ENCODE measurements at regions not wholly inside any gene's neighbourhood (a gene's known extent, or its start where the extent isn't known, plus 50 kb on each side); places are given as distances from the start of the nearest gene placed in this dataset.

DNA sequence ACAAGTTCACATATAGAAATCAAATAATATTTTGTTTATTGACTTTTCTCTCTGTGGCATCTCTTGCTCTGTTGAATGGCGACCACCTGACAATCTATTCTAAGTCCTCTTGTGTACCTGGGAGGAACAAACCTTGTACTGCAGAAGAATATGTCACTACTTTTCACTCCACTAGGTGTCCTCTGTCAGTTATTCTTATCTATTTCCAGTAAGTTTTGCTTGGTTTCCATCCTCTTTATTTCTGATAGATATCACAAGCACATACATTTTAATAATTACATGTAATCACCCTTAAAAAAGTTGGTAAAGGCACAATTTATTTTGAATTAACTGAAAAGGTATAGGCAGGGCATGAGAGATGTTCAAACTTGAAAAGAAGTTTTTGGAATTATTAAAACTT lies 238.4 kb downstream of the SNCA start:
- DNase-seq, result no peak

DNA sequence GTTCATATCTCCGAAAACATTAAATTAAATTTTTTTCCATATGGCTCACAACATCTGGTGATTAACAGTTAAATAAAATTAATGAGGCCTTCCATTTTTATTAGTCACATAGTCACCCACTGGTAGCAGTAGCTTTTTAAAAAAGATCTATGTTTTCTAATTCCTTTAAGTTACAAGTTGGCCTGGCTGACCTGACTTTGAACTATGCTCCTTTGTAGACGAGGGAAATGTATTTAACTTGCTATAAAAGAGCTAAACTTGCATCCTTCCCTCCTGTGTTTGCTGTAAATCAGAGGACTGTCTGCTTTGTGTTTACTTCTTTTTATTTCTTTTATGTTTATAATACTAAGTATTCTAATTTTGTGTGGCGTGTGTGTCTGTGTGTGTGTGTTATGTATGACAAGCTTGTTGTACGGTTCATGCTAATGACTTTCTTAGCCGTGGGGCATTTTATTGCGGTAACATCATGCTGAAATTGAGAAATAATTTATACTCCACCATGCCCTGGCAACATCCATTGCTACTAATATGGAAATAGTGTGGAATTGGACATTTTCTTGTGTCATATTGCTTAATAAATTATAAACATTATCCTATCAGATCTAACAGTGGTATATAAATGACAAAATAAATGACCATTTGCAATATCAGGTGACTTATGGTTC lies 241.7 kb downstream of the SNCA start:
- DNase-seq, result no peak

- DNase-seq, result no peak
Measured at GRCh38 chr4:89590128-89590527, 246.8 kb downstream of the SNCA start.

GRCh38 chr4:89588421-89588820 lies 248.5 kb downstream of the SNCA start:
- no peak for DNase-seq

GRCh38 chr4:89587364-89587763 lies 249.6 kb downstream of the SNCA start:
- DNase-seq, result no peak

- no peak for DNase-seq
Measured at GRCh38 chr4:89586864-89587263, 250.1 kb downstream of the SNCA start.

- no peak for DNase-seq
Measured at GRCh38 chr4:89586318-89586717, 250.6 kb downstream of the SNCA start.

- no peak for DNase-seq
Measured at GRCh38 chr4:89582756-89583505, 254.0 kb downstream of the SNCA start.

GRCh38 chr4:89579771-89580170 lies 257.2 kb downstream of the SNCA start:
- no peak for DNase-seq

DNA sequence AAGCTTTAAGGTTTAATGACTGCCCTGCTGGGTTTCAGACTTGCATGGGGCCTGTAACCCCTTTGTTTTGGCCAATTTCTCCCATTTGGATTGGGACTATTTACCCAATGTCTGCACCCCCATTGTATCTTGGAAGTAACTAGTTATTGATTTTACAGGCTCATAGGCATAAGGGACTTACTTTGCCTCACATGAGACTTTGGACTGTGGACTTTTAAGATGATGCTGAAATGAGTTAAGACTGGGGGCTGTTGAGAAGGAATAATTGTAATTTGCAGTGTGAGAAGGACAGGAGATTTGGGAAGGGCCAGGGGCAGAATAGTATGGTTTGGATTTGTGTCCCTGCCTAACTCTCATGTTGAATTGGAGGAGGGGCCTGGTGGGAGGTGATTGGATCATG lies 260.7 kb downstream of the SNCA start:
- no peak for DNase-seq

GRCh38 chr4:89575840-89576239 lies 261.1 kb downstream of the SNCA start:
- DNase-seq, result no peak

- no peak for DNase-seq
Measured at GRCh38 chr4:89574176-89574575, 262.8 kb downstream of the SNCA start.

GRCh38 chr4:89573656-89574055 lies 263.3 kb downstream of the SNCA start:
- DNase-seq, result no peak

DNA sequence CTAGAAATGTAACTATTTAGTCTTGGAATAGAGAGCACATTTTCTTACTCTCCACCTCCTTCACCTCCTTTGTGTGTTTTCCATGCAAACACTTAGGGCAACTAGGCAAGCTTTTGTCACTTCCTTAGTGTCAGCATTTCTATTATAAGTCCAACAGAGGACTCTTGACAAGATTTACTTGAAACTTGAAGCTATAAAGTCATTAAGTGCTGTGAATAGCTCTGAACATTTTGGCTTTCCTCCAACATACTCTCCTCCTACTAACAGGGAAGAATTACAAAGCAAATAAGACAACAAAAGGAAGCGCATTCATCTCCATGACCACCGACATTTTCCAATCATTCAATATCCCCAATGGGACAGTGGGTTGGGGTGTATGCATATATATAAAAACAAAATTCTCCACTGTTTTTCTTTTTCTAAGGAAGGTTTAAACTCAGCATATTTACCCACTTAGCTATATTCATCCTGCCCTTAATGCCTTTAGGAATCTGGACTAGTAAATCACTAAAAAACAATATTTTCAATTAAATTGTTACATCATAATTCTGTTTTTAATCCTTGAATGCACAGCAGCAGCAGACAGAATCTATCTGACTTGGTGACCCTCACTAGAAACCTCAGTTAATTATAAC lies 264.6 kb downstream of the SNCA start:
- DNase-seq, result no peak

DNA sequence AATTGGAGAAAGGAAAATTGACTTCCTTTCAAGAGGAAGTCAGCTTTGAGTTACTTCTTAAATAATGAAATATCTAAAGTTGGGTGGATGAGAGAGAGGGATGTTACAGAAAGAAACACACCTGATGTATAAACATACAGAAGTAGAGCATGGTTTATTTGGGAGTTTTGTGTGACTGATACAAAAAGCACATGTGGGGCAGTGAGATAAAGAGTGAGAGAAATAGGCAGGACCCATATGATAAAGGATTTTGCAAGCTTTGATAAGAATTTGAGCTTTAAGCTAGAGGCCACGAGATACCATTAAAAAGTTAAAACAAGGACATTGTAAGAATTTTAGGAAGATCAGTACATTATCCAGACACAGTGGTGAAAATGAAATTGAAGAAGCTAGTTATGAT lies 263.3 kb upstream of the GPRIN3 start:
- no peak for DNase-seq

DNA sequence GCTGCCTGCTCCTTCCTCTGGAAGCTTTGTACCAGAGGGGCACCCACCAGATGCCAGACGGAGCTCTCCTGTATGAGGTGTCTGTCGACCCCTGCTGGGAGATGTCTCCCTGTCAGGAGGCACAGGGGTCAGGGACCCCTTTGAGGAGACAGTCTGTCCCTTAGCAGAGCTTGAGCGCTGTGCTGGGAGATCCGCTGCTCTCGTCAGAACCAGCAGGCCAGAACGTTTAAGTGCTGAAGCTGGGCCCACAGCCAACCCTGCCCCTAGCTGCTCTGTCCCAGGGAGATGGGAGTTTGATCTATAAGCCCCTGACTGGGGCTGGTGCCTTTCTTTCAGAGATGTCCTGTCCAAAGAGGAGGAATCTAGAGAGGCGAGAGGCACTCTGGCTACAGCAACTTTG lies 260.3 kb upstream of the GPRIN3 start:
- no peak for DNase-seq

GRCh38 chr4:89563431-89563830 lies 255.8 kb upstream of the GPRIN3 start:
- no peak for DNase-seq

- no peak for DNase-seq
Measured at GRCh38 chr4:89562746-89563145, 255.1 kb upstream of the GPRIN3 start.

DNA sequence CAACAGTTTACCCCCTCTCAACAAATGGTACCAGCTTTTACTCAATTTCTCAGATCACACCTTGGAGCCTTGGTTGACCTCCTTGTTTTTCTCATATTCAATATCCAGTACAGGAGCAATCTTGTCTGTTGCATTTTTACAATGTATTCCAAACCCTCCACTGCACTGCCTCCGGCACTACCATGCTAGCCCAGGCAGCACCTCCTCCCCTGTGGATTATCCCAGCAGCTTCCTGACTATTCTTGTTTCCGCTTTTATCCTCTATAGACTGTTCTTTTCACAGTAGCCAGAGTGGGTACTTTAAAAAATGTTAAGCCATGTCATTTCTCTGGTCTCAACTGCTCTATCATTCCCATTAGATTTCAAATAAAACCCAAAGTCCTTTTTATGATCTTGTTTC lies 253.4 kb upstream of the GPRIN3 start:
- DNase-seq, result no peak

- DNase-seq, result no peak
Measured at GRCh38 chr4:89558147-89558546, 250.5 kb upstream of the GPRIN3 start.

DNA sequence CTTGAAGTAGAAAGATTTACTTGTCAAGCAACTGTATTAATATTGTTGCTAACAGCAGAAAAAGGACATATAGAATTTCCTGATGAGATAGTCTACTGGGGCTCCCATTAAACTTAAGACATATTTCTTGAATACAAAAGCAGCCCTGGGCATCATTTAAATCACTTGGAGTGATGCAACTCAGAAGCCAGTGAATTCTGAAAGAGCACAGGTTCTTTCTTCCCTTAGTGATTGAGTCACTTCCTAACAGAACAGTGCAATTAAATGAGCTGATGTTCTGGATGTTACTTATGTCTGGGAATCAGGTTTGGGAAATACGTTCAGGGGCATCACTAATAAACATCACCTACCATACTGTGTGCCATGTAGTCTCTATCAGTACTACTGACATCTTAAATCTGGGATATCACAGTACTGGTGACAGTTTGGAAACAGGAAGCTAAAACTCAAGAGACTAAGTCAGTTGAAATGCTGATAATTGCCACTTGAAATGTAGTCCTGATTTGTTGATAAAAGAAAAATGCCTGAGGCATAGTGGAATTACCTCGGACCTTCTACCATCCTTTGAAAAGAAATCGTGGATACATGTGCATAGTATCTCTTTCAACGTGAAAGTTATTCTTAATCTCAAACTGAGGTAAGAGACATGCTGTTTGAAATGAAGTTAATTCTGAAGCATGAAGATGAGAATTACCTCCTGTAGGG lies 249.2 kb upstream of the GPRIN3 start:
- DNase-seq, result no peak

GRCh38 chr4:89551191-89551590 lies 243.6 kb upstream of the GPRIN3 start:
- DNase-seq, result no peak

- DNase-seq, result no peak
Measured at GRCh38 chr4:89549907-89550306, 242.3 kb upstream of the GPRIN3 start.

DNA sequence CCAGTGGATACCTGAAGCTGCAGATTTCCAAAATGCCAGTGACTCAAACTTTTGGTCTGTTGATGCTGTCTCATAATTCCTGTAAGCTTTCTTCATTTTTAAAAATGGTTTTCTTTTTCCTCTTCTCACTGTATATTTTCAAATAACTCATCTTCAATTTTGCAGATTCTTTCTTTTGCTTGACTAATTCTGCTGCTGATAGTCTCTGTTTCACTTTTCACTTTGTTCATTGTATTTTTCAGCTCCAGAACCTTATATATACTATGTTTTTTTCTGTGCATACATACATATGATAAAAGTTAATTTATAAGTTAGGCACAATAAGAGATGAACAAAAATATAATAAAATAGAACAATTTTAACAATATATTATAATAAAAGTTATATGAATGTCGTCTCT lies 237.7 kb upstream of the GPRIN3 start:
- DNase-seq, result no peak
